ENCODE measurements at regions not wholly inside any gene's neighbourhood (a gene's known extent, or its start where the extent isn't known, plus 50 kb on each side); places are given as distances from the start of the nearest gene placed in this dataset.

- TF ChIP-seq CTCF (IDR thresholded peaks at IDR 0.05) (no peak), POLR2A (IDR thresholded peaks at IDR 0.05) (no peak), EP300 (IDR thresholded peaks at IDR 0.05) (no peak)
Measured at GRCh38 chr2:30048636-30049175, 98.1 kb upstream of the YPEL5 start.
